Urinary bladder (tissue), 4 donors: ENCODE measurements at regions not wholly inside any gene's neighbourhood (a gene's known extent, or its start where the extent isn't known, plus 50 kb on each side); places are given as distances from the start of the nearest gene placed in this dataset. TPM values are rescaled to one million over a fixed set of nuclear protein-coding genes. Genes with fewer than 3 reads are reported as not detected.

Experiments used
- DNase-seq: peaks from one replicate; pipeline ENCODE4 v3.0.0-alpha.2; 2015; ENCODE audit errors: extremely low spot score
- H3K27ac ChIP-seq: one replicate; pipeline ENCODE4 v1.5.1; 2013; ENCODE audit warnings: low read depth, mild to moderate bottlenecking, moderate library complexity
- H3K36me3 ChIP-seq: one replicate; pipeline ENCODE4 v1.6.1; 2013; ENCODE audit warnings: mild to moderate bottlenecking, moderate library complexity; ENCODE audit not compliant: insufficient read depth
- H3K4me1 ChIP-seq: one replicate; pipeline ENCODE4 v1.6.1; 2013; ENCODE audit warnings: mild to moderate bottlenecking, moderate library complexity; ENCODE audit not compliant: insufficient read depth
- H3K4me3 ChIP-seq: one replicate; pipeline ENCODE4 v1.5.1; 2013; ENCODE audit warnings: low read depth, low read length
- WGBS: extraction: QIAGEN DNeasy Blood & Tissue Kit; methylation state at CpG from one replicate; pipeline ENCODE4 v1.1.7; 2013; 5-methylcytosine and 5-hydroxymethylcytosine counted together
- small RNA-seq: library from RNA; depleted of rRNA; stranded (forward); fragments of <200 nt; gene quantifications from one replicate; pipeline ENCODE3, GENCODE V24; 2014
- donor health status: healthy with polysubstance abuse.
- donor health status: healthy.

DNA sequence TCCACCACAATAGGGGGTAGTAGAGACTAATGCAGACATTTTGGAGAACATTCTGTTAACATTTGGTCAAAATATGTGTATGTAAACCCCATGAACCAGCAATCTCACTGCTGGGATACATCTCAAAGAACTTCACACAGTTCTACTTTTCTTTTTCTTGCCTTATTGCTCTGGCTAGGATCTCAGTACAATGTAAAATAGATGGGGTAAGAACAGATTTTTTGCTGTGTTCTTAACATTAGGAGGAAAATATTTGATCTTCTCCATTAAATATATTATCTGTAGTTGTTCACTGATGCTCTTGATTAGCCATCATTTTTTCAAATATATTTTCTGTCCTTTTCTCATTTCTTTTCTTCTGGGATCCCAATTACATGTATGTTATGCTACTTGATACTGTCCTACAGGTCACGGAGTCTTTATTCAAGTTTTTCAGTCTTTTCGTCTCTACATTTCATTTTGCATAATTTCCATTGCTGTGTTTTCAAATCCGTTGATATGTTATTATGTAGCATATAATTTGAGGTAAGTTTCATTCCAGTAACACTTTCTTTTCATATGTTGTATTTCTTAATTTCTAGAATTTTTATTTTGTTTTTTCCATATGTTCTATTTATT, 352.2 kb downstream of the ZNF521 start:
- Histone ChIP-seq H3K27ac (no peak overlapping the region), H3K4me3 (no peak overlapping the region), H3K4me1 (no peaks in the 10 kb centered on the region), H3K36me3 (no peaks in the 10 kb centered on the region)
- no peak for DNase-seq
- WGBS = 97% methylated on average over 3 of the region's 3 CpGs

DNA sequence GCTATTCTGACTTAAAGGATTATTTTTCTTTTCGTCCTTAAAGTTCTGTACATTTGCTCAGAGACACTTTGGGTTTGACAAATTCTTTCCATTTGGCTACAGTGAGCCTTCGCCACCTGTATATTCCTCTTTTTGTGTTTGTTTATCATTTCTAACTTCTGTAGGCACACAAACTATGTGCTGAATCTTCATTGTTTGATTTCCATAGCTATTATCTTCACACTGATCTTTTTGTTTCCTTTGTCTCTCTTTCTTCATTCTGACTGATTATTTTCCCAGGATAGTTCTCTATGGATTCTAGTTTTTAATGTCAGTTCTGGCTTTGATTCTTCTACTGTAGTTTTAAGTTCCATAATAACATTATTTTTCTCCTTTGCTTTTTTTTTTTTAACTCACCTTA, 350.2 kb downstream of the ZNF521 start:
- H3K27ac ChIP-seq = no peak overlapping the region
- 81% methylated on average over 2 of the region's 2 CpGs for WGBS
- no peak for DNase-seq
- no peaks in the 10 kb centered on the region for H3K4me1 ChIP-seq
- no peak overlapping the region for H3K4me3 ChIP-seq
- no peaks in the 10 kb centered on the region for H3K36me3 ChIP-seq

DNA sequence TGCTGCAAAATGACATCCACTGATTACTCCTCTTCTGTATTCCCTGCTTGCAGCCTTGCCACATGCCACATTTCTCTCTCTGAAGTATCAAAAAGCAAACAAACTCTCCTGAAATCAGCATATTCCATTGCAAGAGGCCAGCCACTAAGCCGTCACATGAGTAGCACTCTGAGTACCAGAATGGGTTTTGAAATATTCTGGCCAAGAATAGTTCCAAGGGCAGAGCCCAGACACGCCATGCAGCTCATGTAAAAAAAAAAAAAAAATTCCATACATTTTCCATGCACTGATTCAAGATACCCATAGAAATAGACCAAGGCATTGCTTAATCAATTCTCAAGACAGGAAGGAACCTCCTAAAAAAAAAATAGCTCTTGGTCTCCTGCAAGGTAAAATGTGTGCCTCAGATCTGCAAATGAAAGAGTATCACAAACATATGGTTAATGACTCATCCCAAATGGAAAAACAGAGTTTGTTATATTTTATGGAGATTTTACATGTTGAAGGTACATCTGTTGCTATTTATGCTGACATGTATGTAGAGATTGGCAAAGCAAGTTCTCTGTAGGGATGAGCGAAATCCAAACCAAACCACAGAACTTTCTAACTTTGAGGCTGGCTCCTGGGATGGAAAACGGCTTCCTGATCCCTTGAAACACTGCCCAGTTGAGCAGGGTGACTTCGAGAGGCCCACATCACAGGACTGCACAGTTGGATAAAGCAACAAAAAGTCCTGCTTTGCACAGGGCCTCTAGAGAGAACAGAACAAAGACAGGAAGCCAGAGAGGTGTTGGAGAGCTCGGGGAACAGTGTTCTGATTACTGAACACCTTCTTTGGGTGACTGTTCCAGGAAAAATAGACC, 346.2 kb downstream of the ZNF521 start:
- H3K36me3 ChIP-seq = no peaks in the 10 kb centered on the region
- no peak overlapping the region for H3K27ac ChIP-seq
- DNase-seq = no peak
- H3K4me3 ChIP-seq = no peak overlapping the region
- H3K4me1 ChIP-seq = no peaks in the 10 kb centered on the region
- WGBS = 62% methylated on average over 6 of the region's 6 CpGs

DNA sequence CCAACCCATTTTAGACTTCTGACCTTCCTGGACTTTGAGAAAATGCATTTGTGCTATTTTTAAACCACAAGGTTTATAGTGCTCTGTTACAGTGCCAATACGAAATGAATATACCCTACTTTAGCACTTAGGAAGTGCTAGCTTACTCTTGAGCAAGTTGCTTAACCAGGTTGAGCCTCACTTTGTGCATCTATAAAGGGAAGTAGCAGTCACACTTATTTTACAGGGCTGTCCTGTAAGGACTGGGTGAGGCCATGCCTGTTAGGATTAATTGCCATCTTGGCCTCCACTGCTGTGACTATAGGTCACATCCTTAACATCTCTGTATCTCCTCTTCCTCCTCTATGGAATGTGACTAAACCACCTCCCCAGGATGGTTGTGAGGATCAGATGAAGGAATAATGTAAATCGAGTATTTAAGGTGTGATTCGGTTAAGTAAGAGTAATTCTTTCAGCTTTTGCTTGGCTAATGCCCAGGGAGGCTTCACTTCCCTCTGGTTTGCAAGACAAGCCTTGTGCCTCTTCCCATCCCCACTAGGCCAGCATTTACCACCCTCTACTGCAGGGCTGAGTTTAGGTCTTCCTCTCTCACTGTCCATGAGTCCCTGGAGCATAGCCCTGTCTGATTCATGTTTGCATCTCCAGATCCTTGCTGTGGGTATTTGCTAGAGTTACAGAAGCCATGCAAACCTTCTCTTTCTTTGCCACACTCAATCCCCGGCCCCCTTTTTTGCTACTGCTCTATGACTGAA, 341.2 kb downstream of the ZNF521 start:
- Histone ChIP-seq H3K4me1 (no peaks in the 10 kb centered on the region), H3K36me3 (no peaks in the 10 kb centered on the region), H3K27ac (no peak overlapping the region), H3K4me3 (no peak overlapping the region)
- no peak for DNase-seq
- WGBS = 87% methylated on average over 4 of the region's 4 CpGs

Small RNA genes lying in the stretch of these regions (small RNA-seq; reads per million reads assigned to genes)
- gene PPIAP57 = not detected
